ENCODE measurements at regions not wholly inside any gene's neighbourhood (a gene's known extent, or its start where the extent isn't known, plus 50 kb on each side); places are given as distances from the start of the nearest gene placed in this dataset.

GRCh38 chr6:7468382-7469081 lies 72.9 kb upstream of the DSP start:
- peak; percentile 73 for DNase-seq

GRCh38 chr6:7469696-7470095 lies 71.8 kb upstream of the DSP start:
- no peak for DNase-seq

- no peak for DNase-seq
Observed at GRCh38 chr6:7471171-7471570, 70.3 kb upstream of the DSP start.

- DNase-seq = no peak
Observed at GRCh38 chr6:7473805-7474719, 67.4 kb upstream of the DSP start.

- DNase-seq = no peak
Observed at GRCh38 chr6:7475081-7475480, 66.4 kb upstream of the DSP start.

- peak; percentile 50 for DNase-seq
Observed at GRCh38 chr6:7479801-7480266, 61.6 kb upstream of the DSP start.

- no peak for DNase-seq
Observed at GRCh38 chr6:7484666-7485065, 56.8 kb upstream of the DSP start.

GRCh38 chr6:7486951-7487350 lies 54.5 kb upstream of the DSP start:
- no peak for DNase-seq

- DNase-seq = no peak
Observed at GRCh38 chr6:7488494-7488893, 53.0 kb upstream of the DSP start.

GRCh38 chr6:7489376-7489775 lies 52.1 kb upstream of the DSP start:
- DNase-seq = no peak
